DND-41 (cell line): ENCODE measurements at regions not wholly inside any gene's neighbourhood (a gene's known extent, or its start where the extent isn't known, plus 50 kb on each side); places are given as distances from the start of the nearest gene placed in this dataset.

Experiments
- ATAC-seq: fragments of 200-7000 bp; cut with Tn5 transposase; 3 replicates; pipeline ENCODE4 v1.9.1; 2021; ENCODE audit warnings: low read depth; ENCODE audit not compliant: insufficient read depth
- DNase-seq: peaks from one replicate; pipeline ENCODE4 v3.0.0-alpha.2; 2020
- H2AFZ ChIP-seq: 2 replicates; pipeline ENCODE4 v1.6.0; 2012; ENCODE audit warnings: low read depth, low read length
- H3K27ac ChIP-seq: 2 replicates; pipeline ENCODE4 v1.5.1; 2012; ENCODE audit warnings: low read length, inconsistent platforms
- H3K27me3 ChIP-seq: fragments of 200-600 bp; sonication (generic); 2 replicates; pipeline ENCODE4 v1.6.0; 2012; ENCODE audit warnings: low read length, mild to moderate bottlenecking, inconsistent platforms; ENCODE audit not compliant: insufficient read depth, poor library complexity
- H3K36me3 ChIP-seq: 2 replicates; pipeline ENCODE4 v1.5.1; 2012; ENCODE audit warnings: low read length, inconsistent platforms; ENCODE audit not compliant: insufficient read depth
- H3K4me1 ChIP-seq: 2 replicates; pipeline ENCODE4 v1.5.1; 2012; ENCODE audit warnings: mild to moderate bottlenecking, low read length; ENCODE audit not compliant: insufficient read depth
- H3K4me2 ChIP-seq: 2 replicates; pipeline ENCODE4 v1.6.0; 2012; ENCODE audit warnings: mild to moderate bottlenecking, moderate library complexity, low read length, inconsistent platforms; ENCODE audit not compliant: insufficient read depth
- H3K4me3 ChIP-seq, 2 experiments: fragments of 200-600 bp in 1 of 2; shearing (Covaris generic) in 1 of 2; 2 replicates each; pipeline ENCODE4 v1.5.1; 2012 to 2016; ENCODE audit warnings: inconsistent platforms in 2 of 2, low read length in 2 of 2, mild to moderate bottlenecking in 2 of 2, low read depth in 1 of 2, moderate library complexity in 1 of 2
- H3K79me2 ChIP-seq: 2 replicates; pipeline ENCODE4 v1.6.0; 2012; ENCODE audit warnings: low read length, inconsistent platforms; ENCODE audit not compliant: insufficient read depth
- H3K9ac ChIP-seq: 2 replicates; pipeline ENCODE4 v1.6.0; 2012; ENCODE audit warnings: low read depth, mild to moderate bottlenecking, inconsistent platforms, low read length, moderate library complexity
- H3K9me3 ChIP-seq: 2 replicates; pipeline ENCODE4 v1.5.1; 2012; ENCODE audit warnings: low read length, moderate library complexity, mild to moderate bottlenecking, inconsistent platforms; ENCODE audit not compliant: insufficient read depth, severe bottlenecking
- H4K20me1 ChIP-seq: 2 replicates; pipeline ENCODE4 v1.6.0; 2012; ENCODE audit warnings: low read length; ENCODE audit not compliant: insufficient read depth
- CTCF ChIP-seq: IDR thresholded peaks from 2 replicates; pipeline ENCODE4 v1.5.1; 2012; ENCODE audit warnings: borderline replicate concordance, low read length, moderate library complexity, mild to moderate bottlenecking; ENCODE audit not compliant: poor library complexity, severe bottlenecking; ENCODE audit errors: extremely low read depth
- EZH2 ChIP-seq: IDR thresholded peaks from 3 replicates; pipeline ENCODE4 v1.6.1; 2012; ENCODE audit warnings: borderline replicate concordance, low read depth, mild to moderate bottlenecking, moderate library complexity, low read length, inconsistent platforms; ENCODE audit not compliant: severe bottlenecking

- H3K4me3 ChIP-seq: no peak overlapping the region
- no peaks in the 10 kb centered on the region for H3K36me3 ChIP-seq
- TF ChIP-seq CTCF (peak; percentile 71), EZH2 (no peak)
- no peak overlapping the region for H3K27ac ChIP-seq
- no peaks in the 10 kb centered on the region for H3K27me3 ChIP-seq
- no peak overlapping the region for H3K4me2 ChIP-seq
- H3K4me1 ChIP-seq: 0 out of 2 replicates have a peak, but pooled peaks cover 6% of the 10 kb centered on the region
- peak; percentile 64 for DNase-seq
- peak; percentile 40; the same call in 2 of the 3 replicates for ATAC-seq
- H4K20me1 ChIP-seq: no peaks in the 10 kb centered on the region
- H3K9me3 ChIP-seq: no peaks in the 10 kb centered on the region
- no peak overlapping the region for H2AFZ ChIP-seq
- no peak overlapping the region for H3K9ac ChIP-seq
- no peaks in the 10 kb centered on the region for H3K79me2 ChIP-seq
Observed at GRCh38 chr11:135075740-135076139, 663.7 kb upstream of the B3GAT1 start.

GRCh38 chr11:135074397-135074998 is 662.5 kb upstream of the B3GAT1 start:
- ATAC-seq (peak; percentile 77), DNase-seq (peak; percentile 19)
- Histone ChIP-seq H3K36me3 (no peaks in the 10 kb centered on the region), H3K27me3 (no peaks in the 10 kb centered on the region), H3K79me2 (no peaks in the 10 kb centered on the region), H3K27ac (no peak overlapping the region), H3K4me2 (no peak overlapping the region), H3K9me3 (no peaks in the 10 kb centered on the region), H3K4me3 (no peak overlapping the region), H2AFZ (no peak overlapping the region), H3K4me1 (0 out of 2 replicates have a peak, but pooled peaks cover 6% of the 10 kb centered on the region), H4K20me1 (no peaks in the 10 kb centered on the region), H3K9ac (no peak overlapping the region)
- TF ChIP-seq CTCF (peak; percentile 72), EZH2 (no peak)

GRCh38 chr11:135073870-135074269 is 661.8 kb upstream of the B3GAT1 start:
- no peak overlapping the region for H3K27ac ChIP-seq
- H3K9me3 ChIP-seq: no peaks in the 10 kb centered on the region
- no peaks in the 10 kb centered on the region for H4K20me1 ChIP-seq
- H3K4me1 ChIP-seq: 0 out of 2 replicates have a peak, but pooled peaks cover 6% of the 10 kb centered on the region
- no peak overlapping the region for H2AFZ ChIP-seq
- H3K36me3 ChIP-seq: no peaks in the 10 kb centered on the region
- no peaks in the 10 kb centered on the region for H3K27me3 ChIP-seq
- no peak overlapping the region for H3K9ac ChIP-seq
- no peaks in the 10 kb centered on the region for H3K79me2 ChIP-seq
- no peak for TF ChIP-seq EZH2
- no peak for TF ChIP-seq CTCF
- no peak for ATAC-seq
- DNase-seq: no peak
- H3K4me3 ChIP-seq: no peak overlapping the region
- no peak overlapping the region for H3K4me2 ChIP-seq

DNA sequence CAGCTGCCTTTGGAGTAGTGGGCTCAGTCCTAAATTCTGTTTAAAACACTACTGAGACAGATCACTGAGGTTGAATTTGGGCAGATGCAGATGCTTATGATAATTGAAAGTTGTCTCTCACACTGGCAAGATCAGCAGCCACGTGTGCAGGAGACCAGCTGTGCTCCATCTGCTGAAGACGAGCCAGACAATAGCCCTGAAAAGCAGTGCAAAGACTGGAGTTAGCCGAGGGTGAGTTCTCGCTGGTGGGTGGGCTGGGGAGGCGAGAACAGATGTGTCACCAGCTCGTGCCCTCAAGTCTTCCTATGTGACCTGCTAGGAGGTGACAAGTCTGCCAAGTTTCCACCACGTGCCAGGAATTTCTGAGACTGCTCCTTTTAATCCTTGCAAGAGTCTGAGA is 661.3 kb upstream of the B3GAT1 start:
- ATAC-seq (0 out of 3 replicates have a peak, but pooled peaks have one; percentile 23), DNase-seq (no peak)
- H3K27me3 ChIP-seq: no peaks in the 10 kb centered on the region
- no peaks in the 10 kb centered on the region for H3K9me3 ChIP-seq
- no peak overlapping the region for H3K4me3 ChIP-seq
- H3K9ac ChIP-seq: no peak overlapping the region
- no peaks in the 10 kb centered on the region for H3K79me2 ChIP-seq
- H3K27ac ChIP-seq: no peak overlapping the region
- H4K20me1 ChIP-seq: no peaks in the 10 kb centered on the region
- 0 out of 2 replicates have a peak, but pooled peaks cover 6% of the 10 kb centered on the region for H3K4me1 ChIP-seq
- no peaks in the 10 kb centered on the region for H3K36me3 ChIP-seq
- no peak overlapping the region for H2AFZ ChIP-seq
- no peak overlapping the region for H3K4me2 ChIP-seq
- TF ChIP-seq EZH2 (no peak), CTCF (no peak)
